Stimulated activated CD4-positive, alpha-beta T cell treated with anti-CD3 and anti-CD28 coated beads, TNF-alpha, amount 100 ng/mL, for 48 hours (primary cell): ENCODE measurements at regions not wholly inside any gene's neighbourhood (a gene's known extent, or its start where the extent isn't known, plus 50 kb on each side); places are given as distances from the start of the nearest gene placed in this dataset.

ENCODE experiments used
- DNase-seq, 3 donors: peaks; one replicate each; pipeline ENCODE4 v3.0.0-alpha.2; 2020; ENCODE audit warnings: low read depth in 3 of 3

- DNase-seq = no peak
Measured at GRCh38 chr4:71156616-71157015, 163.2 kb downstream of the DCK start.

DNA sequence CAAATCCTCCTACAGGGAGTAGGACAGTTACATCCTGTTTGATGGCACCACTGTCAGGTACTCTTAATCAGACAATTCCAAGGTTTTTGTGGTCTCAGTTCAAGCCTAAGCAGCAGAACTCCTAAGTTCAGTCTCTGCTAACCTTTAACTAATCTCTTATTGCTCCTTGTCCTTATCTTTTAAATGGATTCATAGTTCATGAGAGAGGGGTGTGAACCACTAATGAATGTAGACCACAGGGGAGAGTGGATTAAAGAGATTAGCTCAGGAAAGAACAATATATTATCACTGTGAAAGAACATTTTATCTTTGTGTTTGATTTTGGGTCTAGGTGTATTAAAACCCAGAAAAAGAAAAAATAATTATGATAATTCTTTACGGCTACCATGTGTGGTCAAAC lies 168.9 kb downstream of the DCK start:
- no peak for DNase-seq

- no peak for DNase-seq
Measured at GRCh38 chr4:71163317-71163716, 169.9 kb downstream of the DCK start.

- no peak for DNase-seq
Measured at GRCh38 chr4:71167083-71167482, 171.7 kb upstream of the SLC4A4 start.

- no peak for DNase-seq
Measured at GRCh38 chr4:71171592-71171991, 167.2 kb upstream of the SLC4A4 start.

GRCh38 chr4:71181332-71181731 lies 157.5 kb upstream of the SLC4A4 start:
- DNase-seq = no peak

DNA sequence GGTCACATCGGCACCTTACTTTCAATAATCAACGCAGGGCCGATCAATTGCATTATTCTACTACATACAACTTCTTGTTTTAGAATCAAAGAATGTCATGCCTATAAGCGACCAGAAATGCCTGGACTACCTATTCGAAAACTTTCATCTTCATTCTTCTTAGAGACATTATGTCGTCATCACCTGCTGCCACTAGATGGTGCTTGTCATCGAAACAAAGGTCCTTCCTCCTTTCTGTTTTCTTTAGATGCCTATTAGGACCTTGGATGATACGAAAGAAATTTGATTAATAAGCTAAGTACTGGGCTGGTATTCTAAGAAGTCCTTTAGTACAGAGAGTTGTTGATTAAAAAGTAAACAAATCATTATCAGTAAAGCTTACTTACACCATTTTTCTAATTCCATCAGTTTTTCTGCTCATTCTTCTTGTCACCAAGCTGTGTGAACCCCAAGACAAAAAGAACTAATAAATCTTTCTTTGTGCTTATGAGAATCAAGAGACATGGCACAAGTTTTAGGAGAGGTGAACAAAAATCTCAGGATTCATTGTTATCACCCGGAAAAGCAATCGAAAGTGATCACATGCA lies 154.5 kb upstream of the SLC4A4 start:
- DNase-seq = peak in 1 of 3 donors; percentile 18

GRCh38 chr4:71185037-71185436 lies 153.8 kb upstream of the SLC4A4 start:
- DNase-seq = no peak

GRCh38 chr4:71186257-71186565 lies 152.6 kb upstream of the SLC4A4 start:
- DNase-seq = no peak

- DNase-seq = peak in 1 of 3 donors; percentile 7
Measured at GRCh38 chr4:71186566-71187403, 152.0 kb upstream of the SLC4A4 start.

DNA sequence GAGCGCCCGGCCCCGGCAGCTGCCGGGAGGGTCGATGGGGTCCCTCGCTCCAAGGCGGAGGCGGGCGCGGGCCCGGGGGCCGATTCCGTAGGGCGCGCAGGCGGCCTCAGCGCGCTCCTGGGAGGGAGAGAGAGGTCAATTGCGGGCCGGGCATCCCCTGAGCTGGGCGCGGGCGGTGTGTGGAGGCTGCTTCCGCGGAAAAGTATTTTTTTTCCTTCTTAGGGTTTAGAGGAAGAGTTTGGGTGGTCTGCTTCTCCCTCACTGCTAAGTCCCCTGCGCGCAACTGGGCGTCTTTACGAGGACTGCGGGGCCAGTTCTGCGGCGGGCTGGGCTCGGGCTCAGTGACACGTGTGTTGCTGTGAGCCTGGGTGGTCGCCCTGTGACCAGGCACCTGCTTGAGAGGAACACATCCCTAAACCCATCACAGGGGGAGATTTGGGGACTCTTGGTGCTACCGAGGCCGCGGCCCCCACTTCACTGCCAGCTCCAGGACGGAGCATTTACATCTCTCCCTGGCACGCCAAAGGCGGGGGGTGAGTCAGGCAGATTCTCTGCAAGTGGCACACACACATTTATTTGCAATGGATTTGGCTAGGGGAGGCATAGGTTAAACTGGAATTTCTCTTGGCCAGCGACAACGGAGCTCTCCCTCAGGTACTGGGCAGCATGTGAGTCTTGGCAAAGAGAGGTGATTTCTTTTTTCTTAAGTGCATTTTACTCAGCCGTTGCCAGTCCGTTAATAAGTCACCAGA lies 151.2 kb upstream of the SLC4A4 start:
- DNase-seq = peak in 1 of 3 donors; percentile 12

DNA sequence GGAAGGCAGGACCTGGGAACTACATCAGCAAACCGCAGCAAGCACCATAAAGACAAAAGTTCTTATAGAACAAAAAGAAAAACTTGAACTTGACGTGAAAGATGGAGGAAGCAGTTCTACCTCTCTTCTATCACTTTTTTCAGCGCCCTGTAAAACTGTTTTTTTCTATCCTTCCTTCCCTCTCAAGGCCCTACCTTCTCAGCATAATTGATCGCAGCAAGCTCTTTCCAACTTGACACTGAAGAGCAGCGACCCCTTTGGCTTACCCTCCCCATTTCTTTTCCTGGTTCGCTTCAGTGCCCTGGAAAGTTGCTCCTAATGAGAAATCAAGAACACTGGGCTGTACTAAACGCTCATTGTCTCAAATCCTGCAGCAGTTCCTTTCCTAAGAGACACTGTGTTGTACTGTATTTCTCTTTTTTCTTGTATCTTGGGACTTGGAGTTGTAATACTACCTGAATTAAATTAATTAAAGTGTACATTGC lies 150.6 kb upstream of the SLC4A4 start:
- DNase-seq = no peak

DNA sequence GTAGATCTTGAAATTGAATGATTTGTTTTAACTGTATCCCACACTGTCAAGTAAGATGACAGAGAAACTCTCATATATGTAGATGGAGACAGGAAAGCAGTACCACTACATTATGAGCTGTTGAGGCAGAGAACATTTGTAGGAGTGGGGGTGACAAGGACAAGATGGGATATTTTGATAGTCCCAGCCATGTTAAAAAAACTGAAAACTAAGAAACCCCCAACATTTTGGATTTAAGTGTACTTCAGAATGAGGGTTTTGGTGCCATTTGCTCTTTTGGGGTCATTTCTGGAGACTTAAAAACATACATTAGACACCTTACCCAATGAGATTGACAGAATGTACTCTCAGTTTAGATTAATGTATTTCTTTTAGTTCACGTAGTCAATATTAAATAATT lies 149.9 kb upstream of the SLC4A4 start:
- DNase-seq = no peak

DNA sequence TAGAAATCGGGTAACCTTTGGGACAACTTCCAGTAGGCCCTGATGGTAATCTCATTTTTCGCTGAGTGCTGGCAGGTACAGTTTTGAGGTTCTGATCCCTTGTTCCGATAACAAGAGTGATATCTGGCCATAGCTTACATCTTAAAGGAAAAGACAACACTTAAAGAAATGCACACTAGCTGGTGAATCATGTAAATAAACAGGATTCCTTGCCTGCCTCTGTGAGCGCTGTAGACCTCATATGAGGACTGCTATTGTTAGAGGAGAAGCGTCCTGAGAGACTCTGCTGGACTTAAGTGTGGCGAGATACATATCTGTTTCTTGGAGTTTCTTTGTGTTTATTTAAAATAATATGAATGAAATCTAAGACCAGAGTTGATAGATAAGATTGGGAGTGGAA lies 149.3 kb upstream of the SLC4A4 start:
- DNase-seq = no peak

DNA sequence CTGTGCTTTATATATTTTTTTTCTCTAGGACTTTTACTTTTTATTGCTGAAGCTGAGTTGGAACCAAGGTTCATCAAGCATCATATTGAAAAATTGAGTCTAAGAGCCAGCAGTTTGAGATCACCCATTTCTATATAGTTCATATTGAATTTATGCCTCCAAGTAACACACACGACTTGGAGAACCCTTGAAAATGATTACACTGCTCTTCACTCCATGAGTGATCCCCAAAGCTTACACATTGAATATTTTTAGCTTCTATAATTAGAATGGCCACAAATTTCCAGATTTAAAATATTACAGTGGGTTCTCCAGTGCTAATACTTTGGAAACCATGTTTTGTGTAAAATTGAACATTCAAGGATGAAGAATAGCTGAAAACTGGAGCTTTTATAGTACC lies 144.4 kb upstream of the SLC4A4 start:
- no peak for DNase-seq

DNA sequence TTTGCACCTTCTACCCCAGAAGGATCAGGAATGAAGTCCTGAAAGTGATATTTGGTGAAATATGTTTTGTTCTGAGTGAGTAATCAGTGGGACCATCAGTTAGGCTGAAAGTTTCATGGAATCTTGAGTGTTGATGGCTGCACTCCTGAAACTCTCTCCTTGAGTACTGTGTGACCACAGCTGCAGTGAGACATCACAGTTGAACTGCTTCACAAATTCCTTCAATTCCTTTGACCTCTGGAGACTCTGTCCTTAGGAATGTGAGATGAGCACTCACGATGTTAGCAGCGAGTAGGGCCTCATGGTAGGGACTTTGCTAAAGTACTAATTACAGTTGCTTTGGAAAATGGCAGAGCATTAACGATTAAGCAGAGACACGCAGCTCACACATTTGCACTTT lies 142.9 kb upstream of the SLC4A4 start:
- DNase-seq = no peak

DNA sequence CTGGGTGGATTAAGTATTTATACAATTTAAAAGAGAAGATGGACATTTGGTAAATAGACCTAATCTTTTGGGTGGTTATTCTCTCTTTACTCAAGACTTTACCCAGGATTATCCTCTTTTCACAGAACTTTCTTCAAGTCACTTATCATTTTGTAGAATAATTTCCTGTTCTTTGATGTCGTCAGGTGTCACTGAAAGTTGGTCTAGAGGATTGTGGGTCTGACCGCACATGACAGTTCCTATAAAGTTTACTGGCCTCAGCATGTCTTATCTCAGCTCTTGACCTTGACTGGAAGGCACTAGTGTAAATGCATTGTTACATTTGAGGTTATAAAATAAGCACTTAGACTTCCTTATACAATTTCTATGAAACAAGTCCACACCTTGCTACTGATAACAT lies 139.9 kb upstream of the SLC4A4 start:
- no peak for DNase-seq

DNA sequence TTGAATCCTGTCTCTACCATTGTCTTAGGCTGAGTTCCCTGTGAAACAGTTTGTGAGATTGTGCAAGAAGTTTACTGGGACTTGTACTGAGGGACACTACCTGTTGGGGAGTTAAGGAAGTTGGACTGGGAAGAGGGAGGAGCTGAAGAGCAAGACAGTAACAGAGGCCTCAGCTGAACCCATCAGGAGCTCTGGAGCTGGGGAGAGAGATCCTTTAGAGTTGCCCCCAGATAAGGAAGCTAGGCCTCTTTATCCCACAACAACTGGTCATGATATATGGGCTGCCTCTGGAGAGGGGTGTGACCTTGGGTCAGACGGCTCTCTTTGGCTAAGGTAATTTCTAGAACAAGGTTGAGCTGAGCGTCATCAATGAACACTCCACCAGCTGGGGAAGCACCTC lies 137.8 kb upstream of the SLC4A4 start:
- no peak for DNase-seq

- DNase-seq = no peak
Measured at GRCh38 chr4:71201817-71202576, 136.8 kb upstream of the SLC4A4 start.

GRCh38 chr4:71202705-71203104 lies 136.1 kb upstream of the SLC4A4 start:
- DNase-seq = no peak

- DNase-seq = no peak
Measured at GRCh38 chr4:71204056-71204455, 134.8 kb upstream of the SLC4A4 start.

DNA sequence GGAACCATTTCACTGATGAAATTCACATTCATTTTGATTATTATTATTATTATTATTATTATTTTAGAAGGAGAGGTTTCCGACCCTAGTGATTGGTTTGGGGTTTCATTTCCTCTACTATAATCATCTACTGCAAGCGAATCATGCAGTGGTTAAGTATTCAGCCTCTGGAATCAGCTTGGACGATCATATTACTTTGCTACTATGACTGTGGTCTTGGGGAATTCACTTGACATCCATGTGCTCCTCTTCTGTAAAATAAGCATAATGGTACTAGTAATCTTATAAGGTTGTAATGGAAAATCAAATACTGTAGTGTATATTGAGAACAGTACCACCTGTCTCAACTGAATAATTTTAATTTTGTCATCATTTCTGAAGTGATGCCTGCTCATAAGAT lies 132.1 kb upstream of the SLC4A4 start:
- no peak for DNase-seq
